SK-N-SH (cell line): ENCODE measurements at regions not wholly inside any gene's neighbourhood (a gene's known extent, or its start where the extent isn't known, plus 50 kb on each side); places are given as distances from the start of the nearest gene placed in this dataset.

ENCODE experiments used
- CTCF ChIA-PET: fragments of 300-600, 350-600 bp; formaldehyde crosslinking; extraction: SDS; loops from one replicate; lab custom pipeline; 2021; lab: Yijun Ruan, JAX
- POLR2A ChIA-PET: fragments of 350-600 bp; sonication (Branson Sonifier 250); formaldehyde crosslinking; extraction: SDS; loops from one replicate; lab custom pipeline; 2020; ENCODE audit warnings: antibody characterized with exemption, inconsistent platforms; lab: Yijun Ruan, JAX
- DNase-seq: peaks from one replicate; pipeline ENCODE4 v3.0.0; 2012
- H2AFZ ChIP-seq: fragments of 200-600 bp; sonication (generic); 2 replicates; pipeline ENCODE4 v1.8.1; 2016; ENCODE audit warnings: antibody characterized with exemption, mild to moderate bottlenecking, low read depth
- H3F3A ChIP-seq: fragments of 200-600 bp; sonication (generic); replicated peaks from 2 replicates; pipeline ENCODE3; 2016; ENCODE audit warnings: antibody characterized with exemption, mild to moderate bottlenecking; ENCODE audit not compliant: insufficient read depth
- H3K27ac ChIP-seq, 2 experiments: fragments of 200-500 bp in 1 of 2; fragments of 200-600 bp in 1 of 2; sonication (Bioruptor generic) in 1 of 2; sonication (generic), shearing (Covaris generic) in 1 of 2; 2 replicates each; pipeline versions ENCODE4 v1.5.1 to v1.6.1; 2014 to 2016; ENCODE audit warnings: low read depth in 2 of 2, inconsistent platforms in 1 of 2, low read length in 1 of 2, mild to moderate bottlenecking in 1 of 2, mixed read lengths in 1 of 2
- H3K27me3 ChIP-seq: fragments of 200-600 bp; sonication (generic), shearing (Covaris generic); 2 replicates; pipeline ENCODE4 v1.6.1; 2016; ENCODE audit warnings: mixed run types; ENCODE audit not compliant: insufficient read depth
- H3K36me3 ChIP-seq, 2 experiments: fragments of 200-500 bp in 1 of 2; fragments of 200-600 bp in 1 of 2; sonication (Bioruptor generic) in 1 of 2; sonication (generic) in 1 of 2; replicated peaks in 1 of 2; 2 replicates each; pipeline versions ENCODE3 to v1.5.1; 2014 to 2016; ENCODE audit warnings: low read length in 1 of 2, mild to moderate bottlenecking in 1 of 2; ENCODE audit not compliant: insufficient read depth in 2 of 2, control insufficient read depth in 1 of 2
- H3K4me1 ChIP-seq, 2 experiments: fragments of 200-500 bp in 1 of 2; fragments of 200-600 bp in 1 of 2; sonication (Bioruptor generic) in 1 of 2; sonication (generic), shearing (Covaris generic) in 1 of 2; 2 replicates each; pipeline versions ENCODE4 v1.5.1 to v1.6.1; 2014 to 2016; ENCODE audit warnings: low read depth in 1 of 2, low read length in 1 of 2, mixed run types in 1 of 2; ENCODE audit not compliant: insufficient read depth in 2 of 2, control insufficient read depth in 1 of 2
- H3K4me2 ChIP-seq: fragments of 200-600 bp; sonication (generic), shearing (Covaris generic); 2 replicates; pipeline ENCODE4 v1.6.1; 2017; ENCODE audit warnings: mixed run types
- H3K4me3 ChIP-seq, 2 experiments: fragments of 200-500 bp in 1 of 2; fragments of 200-600 bp in 1 of 2; sonication (Bioruptor generic) in 1 of 2; sonication (generic), shearing (Covaris generic) in 1 of 2; 2 replicates each; pipeline versions ENCODE4 v1.5.1 to v1.8.1; 2014 to 2016; ENCODE audit warnings: low read depth in 2 of 2, inconsistent platforms in 1 of 2, low read length in 1 of 2, mild to moderate bottlenecking in 1 of 2, mixed read lengths in 1 of 2, moderate library complexity in 1 of 2
- H3K79me2 ChIP-seq: fragments of 200-600 bp; sonication (generic); 2 replicates; pipeline ENCODE4 v1.8.1; 2017; ENCODE audit warnings: mild to moderate bottlenecking; ENCODE audit not compliant: insufficient read depth
- H3K9ac ChIP-seq: fragments of 200-600 bp; sonication (generic); 2 replicates; pipeline ENCODE4 v1.6.1; 2017; ENCODE audit warnings: mixed run types
- H3K9me2 ChIP-seq: fragments of 200-600 bp; sonication (generic); 2 replicates; pipeline ENCODE4 v1.6.1; 2017; ENCODE audit warnings: mixed run types
- H3K9me3 ChIP-seq: fragments of 200-600 bp; sonication (generic); 2 replicates; pipeline ENCODE4 v1.6.1; 2017; ENCODE audit warnings: mixed run types, mild to moderate bottlenecking, moderate library complexity
- H4K20me1 ChIP-seq: fragments of 200-600 bp; sonication (generic); 2 replicates; pipeline ENCODE4 v1.6.1; 2017; ENCODE audit warnings: mild to moderate bottlenecking, mixed run types; ENCODE audit not compliant: insufficient read depth
- CTCF ChIP-seq: fragments of 200-600 bp; sonication (generic); IDR thresholded peaks from 2 replicates; pipeline ENCODE4 v1.6.1; 2017; ENCODE audit warnings: antibody characterized with exemption, mild to moderate bottlenecking, moderate library complexity
- ELF1 ChIP-seq: IDR thresholded peaks from 2 replicates; pipeline ENCODE4 v1.4.0; 2012
- GATA2 ChIP-seq: sonication (generic); formaldehyde crosslinking; IDR thresholded peaks from 2 replicates; pipeline ENCODE4 v1.5.0; 2020; ENCODE audit warnings: mild to moderate bottlenecking, missing genetic modification reagents
- MEF2A ChIP-seq: IDR thresholded peaks from 2 replicates; pipeline ENCODE4 v1.4.0; 2012; ENCODE audit warnings: low read depth, borderline replicate concordance
- MXI1 ChIP-seq: IDR thresholded peaks from 2 replicates; pipeline ENCODE4 v1.6.1; 2012; ENCODE audit warnings: mild to moderate bottlenecking, low read depth, low read length, improper control_type of control experiment
- NRF1 ChIP-seq: IDR thresholded peaks from 2 replicates; pipeline ENCODE4 v1.6.1; 2012; ENCODE audit warnings: low read depth, mild to moderate bottlenecking, low read length
- PBX3 ChIP-seq: IDR thresholded peaks from 2 replicates; pipeline ENCODE4; 2012
- RAD21 ChIP-seq: IDR thresholded peaks from 2 replicates; pipeline ENCODE4 v1.6.1; 2012; ENCODE audit warnings: mild to moderate bottlenecking, low read length
- RXRA ChIP-seq: IDR thresholded peaks from 2 replicates; pipeline ENCODE4 v1.4.0; 2012; ENCODE audit warnings: low read depth, mild to moderate bottlenecking, borderline replicate concordance
- TAF1 ChIP-seq: IDR thresholded peaks from 2 replicates; pipeline ENCODE4 v1.6.1; 2012; ENCODE audit warnings: low read depth, mild to moderate bottlenecking, low read length, moderate library complexity, borderline replicate concordance
- USF1 ChIP-seq: IDR thresholded peaks from 2 replicates; pipeline ENCODE4 v1.4.0; 2012; ENCODE audit warnings: low read depth, borderline replicate concordance
- USF2 ChIP-seq: fragments of 150-350 bp; IDR thresholded peaks from 2 replicates; pipeline ENCODE4 v1.6.1; 2017; ENCODE audit warnings: antibody characterized with exemption, low read length, low read depth, borderline replicate concordance
- YY1 ChIP-seq: IDR thresholded peaks from 2 replicates; pipeline ENCODE4 v1.4.0; 2012; ENCODE audit warnings: low read depth, mild to moderate bottlenecking
- ZBTB33 ChIP-seq: IDR thresholded peaks from 2 replicates; pipeline ENCODE4 v1.4.0; 2012; ENCODE audit warnings: low read depth, borderline replicate concordance
- WGBS: methylation state at CpG from one replicate; pipeline ENCODE4 v1.1.6; 2017; ENCODE audit warnings: low lambda C conversion rate; 5-methylcytosine and 5-hydroxymethylcytosine counted together

GRCh38 chr5:86320266-86320665 lies 297.5 kb upstream of the COX7C start:
- TF ChIP-seq MEF2A (no peak), CTCF (no peak), YY1 (no peak), GATA2 (CRISPR knock-in tag) (no peak), RAD21 (no peak), USF1 (no peak), USF2 (no peak)
- POLR2A ChIA-PET: no interaction called here
- Histone ChIP-seq H3K27ac (no peak overlapping the region), H3K9me3 (no peaks in the 10 kb centered on the region), H3K4me2 (no peak overlapping the region), H3K4me3 (no peak overlapping the region), H3K36me3 (no peaks in the 10 kb centered on the region), H3K27me3 (no peaks in the 10 kb centered on the region; the same call in 1 of the 2 replicates), H3K9me2 (no peaks in the 10 kb centered on the region; the same call in 1 of the 2 replicates), H3F3A (no peaks in the 10 kb centered on the region), H2AFZ (no peak overlapping the region), H3K4me1 (no peaks in the 10 kb centered on the region), H4K20me1 (no peaks in the 10 kb centered on the region), H3K9ac (no peak overlapping the region), H3K79me2 (no peaks in the 10 kb centered on the region)
- DNase-seq: no peak
- CTCF ChIA-PET: no interaction called here

GRCh38 chr5:86329318-86329717 lies 288.4 kb upstream of the COX7C start:
- 11% methylated on average over 1 of the region's 1 CpG for WGBS
- Histone ChIP-seq H3K4me3 (no peak overlapping the region), H4K20me1 (no peaks in the 10 kb centered on the region), H3K36me3 (no peaks in the 10 kb centered on the region), H2AFZ (no peak overlapping the region), H3K9me2 (no peaks in the 10 kb centered on the region), H3K27ac (no peak overlapping the region), H3K4me1 (no peaks in the 10 kb centered on the region), H3K27me3 (no peaks in the 10 kb centered on the region), H3K9me3 (no peaks in the 10 kb centered on the region), H3F3A (no peaks in the 10 kb centered on the region), H3K79me2 (no peaks in the 10 kb centered on the region), H3K9ac (no peak overlapping the region), H3K4me2 (no peak overlapping the region)
- no peak for DNase-seq
- POLR2A ChIA-PET: no interaction called here
- CTCF ChIA-PET: no interaction called here
- no peak for TF ChIP-seq ELF1
- no peak for TF ChIP-seq YY1
- no peak for TF ChIP-seq MXI1
- no peak for TF ChIP-seq CTCF
- TF ChIP-seq USF1: no peak
- TF ChIP-seq ZBTB33: no peak
- no peak for TF ChIP-seq RXRA
- no peak for TF ChIP-seq GATA2 (CRISPR knock-in tag)
- no peak for TF ChIP-seq TAF1
- no peak for TF ChIP-seq PBX3
- TF ChIP-seq NRF1: no peak
